ENCODE measurements at regions not wholly inside any gene's neighbourhood (a gene's known extent, or its start where the extent isn't known, plus 50 kb on each side); places are given as distances from the start of the nearest gene placed in this dataset.

DNA sequence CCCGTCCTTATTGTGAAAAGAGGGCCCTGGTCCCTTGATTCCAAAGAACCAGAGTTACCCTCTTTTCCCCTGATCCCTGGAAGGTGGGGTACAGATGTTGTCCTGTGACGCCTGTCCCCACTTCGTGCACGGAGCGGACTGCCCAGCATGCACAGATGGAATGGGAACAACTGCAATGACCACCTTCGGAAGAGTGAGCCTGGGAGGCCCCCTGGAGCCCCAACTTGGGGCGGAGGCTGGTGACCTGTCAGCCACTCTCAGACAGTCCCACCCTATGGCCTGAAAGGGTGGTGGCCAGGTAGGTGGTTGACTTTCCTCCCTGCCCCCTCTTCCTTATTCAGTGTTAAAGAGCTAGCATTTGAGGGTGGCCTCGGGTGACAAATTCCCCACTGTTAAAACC lies 196.6 kb upstream of the GALNT17 start:
- peaks cover 4% of the 10 kb centered on the region for H3K4me1 ChIP-seq (ENCODE audit: control insufficient read depth, insufficient read depth, low read length)
- no peak overlapping the region for H3K4me3 ChIP-seq (ENCODE audit: insufficient read depth, low read depth, low read length)
- no peak overlapping the region for H3K27ac ChIP-seq (ENCODE audit: insufficient read depth, low read depth, low read length, poor library complexity, severe bottlenecking)
- no peaks in the 10 kb centered on the region for H3K9me3 ChIP-seq (ENCODE audit: control insufficient read depth, low read length)
- WGBS, 2 experiments, result 91 to 93% methylated on average over 8 of the region's 8 CpGs
- H3K27me3 ChIP-seq (ENCODE audit: control insufficient read depth, insufficient read depth, low read length, poor library complexity, severe bottlenecking), result no peaks in the 10 kb centered on the region
- no peaks in the 10 kb centered on the region for H3K36me3 ChIP-seq (ENCODE audit: control insufficient read depth, insufficient read depth, low read length)

DNA sequence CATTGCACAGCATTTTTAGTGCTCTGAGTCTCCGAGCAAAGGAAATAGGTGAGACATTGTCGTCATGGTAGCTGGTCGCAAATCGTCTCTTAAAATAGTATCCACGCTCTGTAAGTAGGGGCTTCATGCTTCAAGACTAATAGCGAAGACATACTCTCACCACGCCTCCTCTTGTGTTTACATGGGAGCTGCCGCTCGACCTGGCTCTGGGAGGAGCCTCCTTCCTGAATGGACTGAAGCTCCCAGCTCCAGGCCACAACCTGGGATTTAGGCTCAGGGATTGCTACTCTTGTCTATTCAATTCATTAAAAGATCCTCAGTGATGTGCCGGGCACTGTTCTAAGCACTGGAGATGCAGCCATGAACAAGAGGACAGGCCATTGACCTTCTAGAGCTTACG lies 196.1 kb upstream of the GALNT17 start:
- no peaks in the 10 kb centered on the region for H3K27me3 ChIP-seq (ENCODE audit: control insufficient read depth, insufficient read depth, low read length, poor library complexity, severe bottlenecking)
- peaks cover 4% of the 10 kb centered on the region for H3K4me1 ChIP-seq (ENCODE audit: control insufficient read depth, insufficient read depth, low read length)
- WGBS, 2 experiments, result 86 to 88% methylated on average over 11 of the region's 11 CpGs
- no peak overlapping the region for H3K27ac ChIP-seq (ENCODE audit: insufficient read depth, low read depth, low read length, poor library complexity, severe bottlenecking)
- H3K36me3 ChIP-seq (ENCODE audit: control insufficient read depth, insufficient read depth, low read length), result no peaks in the 10 kb centered on the region
- H3K4me3 ChIP-seq (ENCODE audit: insufficient read depth, low read depth, low read length), result no peak overlapping the region
- H3K9me3 ChIP-seq (ENCODE audit: control insufficient read depth, low read length), result no peaks in the 10 kb centered on the region

DNA sequence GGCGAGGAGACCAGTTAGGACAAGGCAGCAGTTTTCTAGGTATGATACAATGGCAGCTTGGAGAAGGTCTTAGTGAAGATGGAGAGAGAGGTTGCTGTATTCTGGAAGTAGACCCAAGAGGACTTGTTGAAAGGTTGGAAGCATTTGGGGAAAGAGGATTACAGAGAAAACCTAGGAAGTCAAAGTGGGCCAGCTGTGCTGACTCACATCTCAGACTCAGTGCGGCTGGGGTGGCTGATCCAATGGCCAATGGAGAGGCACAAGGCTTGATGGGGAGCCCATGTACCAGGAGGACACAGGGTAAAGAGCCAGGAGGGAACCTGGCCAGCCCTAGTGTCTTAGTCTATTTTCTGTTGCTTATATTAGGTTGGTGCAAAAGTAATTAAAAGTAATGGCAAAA lies 194.5 kb upstream of the GALNT17 start:
- Histone ChIP-seq H3K4me1 (ENCODE audit: control insufficient read depth, insufficient read depth, low read length) (peaks cover 4% of the 10 kb centered on the region), H3K9me3 (ENCODE audit: control insufficient read depth, low read length) (no peaks in the 10 kb centered on the region), H3K4me3 (ENCODE audit: insufficient read depth, low read depth, low read length) (no peak overlapping the region), H3K36me3 (ENCODE audit: control insufficient read depth, insufficient read depth, low read length) (no peaks in the 10 kb centered on the region), H3K27me3 (ENCODE audit: control insufficient read depth, insufficient read depth, low read length, poor library complexity, severe bottlenecking) (no peaks in the 10 kb centered on the region), H3K27ac (ENCODE audit: insufficient read depth, low read depth, low read length, poor library complexity, severe bottlenecking) (no peak overlapping the region)
- WGBS, 2 experiments, result 94% methylated on average over 2 of the region's 2 CpGs

DNA sequence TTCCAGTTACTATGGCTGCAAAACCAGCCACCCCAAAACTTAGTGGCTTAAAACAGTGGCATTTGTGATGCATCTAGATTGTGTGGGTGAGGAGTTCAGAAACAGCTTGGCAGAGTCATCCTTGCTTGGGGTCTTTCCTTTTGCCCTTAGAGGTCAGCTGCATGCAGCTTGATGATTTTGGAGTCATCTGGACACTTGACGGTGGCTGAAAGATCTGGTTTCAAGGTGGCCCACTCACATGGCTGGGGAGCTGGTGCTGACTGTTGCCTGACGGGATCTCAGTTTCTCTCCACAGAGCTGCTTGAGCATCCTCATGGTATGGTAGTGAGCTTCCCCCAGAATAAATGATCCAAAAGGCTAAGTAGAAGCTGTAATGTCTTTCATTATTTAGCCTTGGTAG lies 191.3 kb upstream of the GALNT17 start:
- 96 to 97% methylated on average over 2 of the region's 2 CpGs for WGBS, 2 experiments
- Histone ChIP-seq H3K4me1 (ENCODE audit: control insufficient read depth, insufficient read depth, low read length) (peaks cover 3% of the 10 kb centered on the region), H3K4me3 (ENCODE audit: insufficient read depth, low read depth, low read length) (no peak overlapping the region), H3K27ac (ENCODE audit: insufficient read depth, low read depth, low read length, poor library complexity, severe bottlenecking) (no peak overlapping the region), H3K9me3 (ENCODE audit: control insufficient read depth, low read length) (no peaks in the 10 kb centered on the region), H3K27me3 (ENCODE audit: control insufficient read depth, insufficient read depth, low read length, poor library complexity, severe bottlenecking) (no peaks in the 10 kb centered on the region), H3K36me3 (ENCODE audit: control insufficient read depth, insufficient read depth, low read length) (no peaks in the 10 kb centered on the region)

DNA sequence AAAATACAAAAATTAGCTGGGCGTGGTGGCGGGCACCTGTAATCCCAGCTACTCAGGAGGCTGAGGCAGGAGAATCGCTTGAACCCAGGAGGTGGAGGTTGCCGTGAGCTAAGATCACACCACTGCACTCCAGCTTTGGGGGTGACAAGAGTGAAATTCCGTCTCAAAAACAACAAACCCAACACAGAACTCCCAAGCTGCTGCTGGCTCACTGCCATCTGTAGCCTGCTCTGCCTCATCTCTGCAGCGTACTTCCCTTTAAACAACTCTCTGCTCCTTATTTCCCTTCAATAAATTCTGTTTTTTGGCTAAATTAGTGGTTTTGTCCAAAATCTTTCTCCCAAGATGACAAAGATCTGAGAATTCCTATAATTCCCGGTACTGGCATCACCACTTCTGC lies 189.2 kb upstream of the GALNT17 start:
- Histone ChIP-seq H3K9me3 (ENCODE audit: control insufficient read depth, low read length) (no peaks in the 10 kb centered on the region), H3K36me3 (ENCODE audit: control insufficient read depth, insufficient read depth, low read length) (no peaks in the 10 kb centered on the region), H3K4me1 (ENCODE audit: control insufficient read depth, insufficient read depth, low read length) (no peaks in the 10 kb centered on the region), H3K27ac (ENCODE audit: insufficient read depth, low read depth, low read length, poor library complexity, severe bottlenecking) (no peak overlapping the region), H3K4me3 (ENCODE audit: insufficient read depth, low read depth, low read length) (no peak overlapping the region), H3K27me3 (ENCODE audit: control insufficient read depth, insufficient read depth, low read length, poor library complexity, severe bottlenecking) (no peaks in the 10 kb centered on the region)
- WGBS, 2 experiments, result 94 to 95% methylated on average over 7 of the region's 7 CpGs

DNA sequence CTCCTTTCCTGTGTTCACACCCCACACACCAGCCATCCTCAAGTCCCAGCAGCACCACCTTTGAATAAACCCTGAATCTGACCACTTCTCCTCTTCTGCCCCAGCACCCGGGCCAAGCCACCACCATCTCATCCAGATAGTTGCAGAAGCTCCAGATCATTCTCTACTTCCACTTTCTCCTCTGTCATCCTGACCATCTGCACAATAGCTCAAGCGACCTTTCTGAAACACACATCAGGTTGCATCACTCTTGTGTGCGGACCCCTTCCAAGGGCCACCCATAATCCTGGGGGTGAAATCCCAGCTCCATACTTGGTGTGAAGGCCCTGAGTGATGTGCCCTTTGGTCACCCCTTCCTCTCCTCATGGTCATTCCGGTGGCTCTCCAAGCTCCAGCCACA lies 187.4 kb upstream of the GALNT17 start:
- H3K36me3 ChIP-seq (ENCODE audit: control insufficient read depth, insufficient read depth, low read length), result no peaks in the 10 kb centered on the region
- no peaks in the 10 kb centered on the region for H3K27me3 ChIP-seq (ENCODE audit: control insufficient read depth, insufficient read depth, low read length, poor library complexity, severe bottlenecking)
- no peak overlapping the region for H3K27ac ChIP-seq (ENCODE audit: insufficient read depth, low read depth, low read length, poor library complexity, severe bottlenecking)
- H3K4me1 ChIP-seq (ENCODE audit: control insufficient read depth, insufficient read depth, low read length), result no peaks in the 10 kb centered on the region
- H3K4me3 ChIP-seq (ENCODE audit: insufficient read depth, low read depth, low read length), result no peak overlapping the region
- no peaks in the 10 kb centered on the region for H3K9me3 ChIP-seq (ENCODE audit: control insufficient read depth, low read length)
- 88 to 89% methylated on average over 4 of the region's 4 CpGs for WGBS, 2 experiments

DNA sequence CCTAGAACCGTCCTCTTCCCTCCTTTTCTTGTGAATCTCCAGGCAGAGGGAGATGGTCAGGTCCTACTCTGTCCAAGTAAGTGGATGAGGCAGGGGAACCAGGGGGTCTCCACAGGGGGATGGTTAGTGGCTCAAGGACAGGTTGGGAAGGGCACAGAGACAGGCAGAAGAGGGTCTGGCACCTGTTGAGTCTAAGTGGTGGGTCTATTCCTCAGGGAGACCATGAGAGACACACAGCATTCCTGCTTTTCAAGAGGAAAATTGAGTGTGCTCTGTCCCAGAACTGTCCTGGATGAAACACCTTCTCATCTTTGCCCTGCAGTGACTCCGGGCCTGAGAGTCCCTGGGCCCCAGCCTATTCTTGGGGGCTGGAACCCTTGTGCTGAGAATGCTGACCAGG lies 184.8 kb upstream of the GALNT17 start:
- H3K36me3 ChIP-seq (ENCODE audit: control insufficient read depth, insufficient read depth, low read length), result no peaks in the 10 kb centered on the region
- H3K27me3 ChIP-seq (ENCODE audit: control insufficient read depth, insufficient read depth, low read length, poor library complexity, severe bottlenecking), result no peaks in the 10 kb centered on the region
- H3K4me1 ChIP-seq (ENCODE audit: control insufficient read depth, insufficient read depth, low read length), result no peaks in the 10 kb centered on the region
- no peaks in the 10 kb centered on the region for H3K9me3 ChIP-seq (ENCODE audit: control insufficient read depth, low read length)
- H3K4me3 ChIP-seq (ENCODE audit: insufficient read depth, low read depth, low read length), result no peak overlapping the region
- H3K27ac ChIP-seq (ENCODE audit: insufficient read depth, low read depth, low read length, poor library complexity, severe bottlenecking), result no peak overlapping the region
- WGBS, 2 experiments, result 95 to 96% methylated on average over 2 of the region's 2 CpGs

GRCh38 chr7:70949862-70950261 lies 182.1 kb upstream of the GALNT17 start:
- Histone ChIP-seq H3K36me3 (ENCODE audit: control insufficient read depth, insufficient read depth, low read length) (no peaks in the 10 kb centered on the region), H3K4me3 (ENCODE audit: insufficient read depth, low read depth, low read length) (no peak overlapping the region), H3K9me3 (ENCODE audit: control insufficient read depth, low read length) (no peaks in the 10 kb centered on the region), H3K27me3 (ENCODE audit: control insufficient read depth, insufficient read depth, low read length, poor library complexity, severe bottlenecking) (no peaks in the 10 kb centered on the region), H3K27ac (ENCODE audit: insufficient read depth, low read depth, low read length, poor library complexity, severe bottlenecking) (no peak overlapping the region), H3K4me1 (ENCODE audit: control insufficient read depth, insufficient read depth, low read length) (no peaks in the 10 kb centered on the region)

DNA sequence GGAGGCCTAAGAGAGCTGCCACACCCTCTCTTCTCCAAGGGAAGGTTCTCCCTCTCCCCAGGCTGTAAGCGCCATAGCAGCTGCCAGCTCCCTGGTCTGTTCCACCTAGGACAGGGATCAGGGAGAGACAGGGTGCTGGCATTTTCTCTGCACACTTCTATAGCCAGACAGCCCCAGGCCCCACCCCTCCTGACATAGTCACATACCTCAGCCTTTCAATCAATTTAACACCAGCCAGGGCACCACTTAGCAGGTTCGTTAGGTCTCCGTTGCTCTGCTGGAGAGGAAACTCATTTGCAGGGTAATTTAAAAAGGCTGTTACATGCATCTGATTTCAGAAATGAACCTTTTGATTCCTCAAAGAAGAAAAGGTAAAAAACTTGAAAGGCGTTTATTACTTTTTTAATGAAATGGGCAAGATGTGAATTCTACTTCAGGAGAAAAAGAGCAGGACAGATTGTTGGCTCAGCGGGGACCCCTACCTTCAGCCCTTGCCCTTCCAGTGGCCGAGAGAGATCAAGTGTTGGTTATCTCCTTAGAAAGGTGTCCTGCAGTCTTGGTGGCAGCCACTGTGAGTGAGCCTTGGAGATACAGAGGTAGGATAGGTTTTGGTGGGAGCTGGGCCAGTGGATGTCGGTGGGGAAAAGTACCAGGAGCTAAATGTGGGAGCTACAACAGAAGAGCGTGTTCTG lies 180.5 kb upstream of the GALNT17 start:
- Histone ChIP-seq H3K27ac (ENCODE audit: insufficient read depth, low read depth, low read length, poor library complexity, severe bottlenecking) (no peak overlapping the region), H3K9me3 (ENCODE audit: control insufficient read depth, low read length) (no peaks in the 10 kb centered on the region), H3K4me3 (ENCODE audit: insufficient read depth, low read depth, low read length) (no peak overlapping the region), H3K27me3 (ENCODE audit: control insufficient read depth, insufficient read depth, low read length, poor library complexity, severe bottlenecking) (no peaks in the 10 kb centered on the region), H3K4me1 (ENCODE audit: control insufficient read depth, insufficient read depth, low read length) (no peaks in the 10 kb centered on the region), H3K36me3 (ENCODE audit: control insufficient read depth, insufficient read depth, low read length) (no peaks in the 10 kb centered on the region)
- WGBS, 2 experiments, result 92 to 93% methylated on average over 8 of the region's 8 CpGs

- Histone ChIP-seq H3K4me3 (ENCODE audit: insufficient read depth, low read depth, low read length) (no peak overlapping the region), H3K9me3 (ENCODE audit: control insufficient read depth, low read length) (no peaks in the 10 kb centered on the region), H3K27ac (ENCODE audit: insufficient read depth, low read depth, low read length, poor library complexity, severe bottlenecking) (no peak overlapping the region), H3K27me3 (ENCODE audit: control insufficient read depth, insufficient read depth, low read length, poor library complexity, severe bottlenecking) (no peaks in the 10 kb centered on the region), H3K4me1 (ENCODE audit: control insufficient read depth, insufficient read depth, low read length) (no peaks in the 10 kb centered on the region), H3K36me3 (ENCODE audit: control insufficient read depth, insufficient read depth, low read length) (no peaks in the 10 kb centered on the region)
- WGBS, 2 experiments, result 93% methylated on average over 8 of the region's 8 CpGs
Observed at GRCh38 chr7:70952311-70952710, 179.6 kb upstream of the GALNT17 start.

- Histone ChIP-seq H3K36me3 (ENCODE audit: control insufficient read depth, insufficient read depth, low read length) (no peaks in the 10 kb centered on the region), H3K9me3 (ENCODE audit: control insufficient read depth, low read length) (no peaks in the 10 kb centered on the region), H3K4me3 (ENCODE audit: insufficient read depth, low read depth, low read length) (no peak overlapping the region), H3K27ac (ENCODE audit: insufficient read depth, low read depth, low read length, poor library complexity, severe bottlenecking) (no peak overlapping the region), H3K4me1 (ENCODE audit: control insufficient read depth, insufficient read depth, low read length) (no peaks in the 10 kb centered on the region), H3K27me3 (ENCODE audit: control insufficient read depth, insufficient read depth, low read length, poor library complexity, severe bottlenecking) (no peaks in the 10 kb centered on the region)
- WGBS, 2 experiments, result 91 to 93% methylated on average over 6 of the region's 6 CpGs
Observed at GRCh38 chr7:70953331-70953741, 178.6 kb upstream of the GALNT17 start.

Measured in ectodermal cell (in vitro differentiated cells).